Posterior cingulate gyrus (tissue), 11 donors: ENCODE measurements at regions not wholly inside any gene's neighbourhood (a gene's known extent, or its start where the extent isn't known, plus 50 kb on each side); places are given as distances from the start of the nearest gene placed in this dataset.
A peak's percentile ranks its signal among the peaks of the same experiment; 100 is the strongest.
"Not testable (repeated sequence)": the region's sequence is repeated elsewhere in the genome, so short reads cannot be mapped to it uniquely, and the experiment has no call there.

ENCODE experiments used
- DNase-seq, 10 donors: peaks; one replicate each; pipeline versions ENCODE4 v3.0.0 to v3.0.0-alpha.2; 2020 to 2021; ENCODE audit warnings: mixed read lengths in 3 of 10
- intact Hi-C: fragments of 100-400 bp; cut with DNase I; formaldehyde crosslinking; loops from one replicate; pipeline ENCODE4 v1.15.1; 2023

DNA sequence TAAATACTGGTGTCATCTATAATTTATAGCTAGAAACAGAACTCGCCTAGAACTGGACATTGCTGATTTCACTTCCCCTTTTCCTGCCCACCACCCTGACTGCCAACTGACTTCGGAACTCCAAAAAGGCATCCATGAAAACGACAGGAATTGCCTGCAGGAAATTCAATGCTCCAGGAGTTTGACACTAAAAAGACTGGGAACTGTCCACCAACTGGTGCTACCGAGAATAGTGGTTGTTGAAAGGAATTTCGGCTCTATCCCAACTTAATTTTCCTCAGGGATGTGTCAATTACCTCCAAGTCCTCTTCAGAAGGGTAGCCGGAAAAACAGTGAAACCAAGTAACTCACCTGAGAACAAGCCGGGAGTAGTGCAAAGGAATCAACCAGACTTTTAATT, 440.0 kb downstream of the PRELID2 start:
- DNase-seq, intact Hi-C loops: not testable (repeated sequence)

GRCh38 chr5:145393426-145393825, 441.7 kb downstream of the PRELID2 start:
- no peak for DNase-seq
- intact Hi-C loops = no loop called here

- intact Hi-C loops = no loop called here
- DNase-seq = no peak
Measured at GRCh38 chr5:145389047-145389446, 446.1 kb downstream of the PRELID2 start.

- intact Hi-C loops = no loop called here
- no peak for DNase-seq
Measured at GRCh38 chr5:145385276-145385675, 449.9 kb downstream of the PRELID2 start.

GRCh38 chr5:145378226-145378625, 456.9 kb downstream of the PRELID2 start:
- intact Hi-C loops = no loop called here

DNA sequence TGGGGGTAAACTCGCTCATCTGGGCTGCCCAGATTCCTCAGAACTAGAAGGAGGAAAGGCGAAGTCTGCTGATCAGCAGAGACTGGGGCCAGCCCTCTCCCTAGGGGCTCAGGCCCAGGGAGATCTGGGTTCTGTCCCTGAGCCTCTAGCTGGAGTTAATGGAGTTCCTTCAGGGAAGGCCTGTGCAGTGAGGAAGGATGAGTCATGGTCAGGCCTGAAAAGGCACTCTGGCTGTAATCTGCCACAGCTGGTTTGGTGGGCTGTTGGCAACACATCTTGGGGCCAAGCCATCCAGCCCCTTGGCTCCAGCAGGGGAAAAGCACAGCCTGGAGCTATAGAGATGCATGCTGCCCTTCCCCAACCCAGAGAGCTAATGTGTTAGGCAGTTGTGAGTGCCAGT, 459.6 kb downstream of the PRELID2 start:
- no peak for DNase-seq
- intact Hi-C loops = no loop called here

More at GRCh38 chr5:145378226-145378625, 456.9 kb downstream of the PRELID2 start:
- no peak for DNase-seq

GRCh38 chr5:145365464-145365863, 469.7 kb downstream of the PRELID2 start:
- intact Hi-C loops = no loop called here
- no peak for DNase-seq

DNA sequence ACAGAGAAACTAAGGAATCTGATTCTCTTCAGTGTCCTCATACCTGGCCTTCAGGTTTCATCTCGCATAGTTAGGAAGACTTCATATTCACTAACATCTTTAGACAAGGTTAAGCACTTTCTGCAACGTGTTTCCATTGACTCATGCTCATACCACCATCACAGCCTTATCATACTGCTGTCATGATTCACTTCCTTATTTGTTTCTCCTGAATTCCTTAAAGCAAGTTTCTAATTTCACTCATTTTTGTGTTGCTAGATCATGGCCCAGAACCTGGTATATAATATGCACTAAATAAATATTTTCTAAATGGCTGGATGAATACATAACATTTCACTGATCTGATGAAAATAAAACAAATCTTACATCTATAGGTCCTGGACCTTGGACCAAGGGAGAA, 472.9 kb downstream of the PRELID2 start:
- DNase-seq = no peak
- intact Hi-C loops = no loop called here

DNA sequence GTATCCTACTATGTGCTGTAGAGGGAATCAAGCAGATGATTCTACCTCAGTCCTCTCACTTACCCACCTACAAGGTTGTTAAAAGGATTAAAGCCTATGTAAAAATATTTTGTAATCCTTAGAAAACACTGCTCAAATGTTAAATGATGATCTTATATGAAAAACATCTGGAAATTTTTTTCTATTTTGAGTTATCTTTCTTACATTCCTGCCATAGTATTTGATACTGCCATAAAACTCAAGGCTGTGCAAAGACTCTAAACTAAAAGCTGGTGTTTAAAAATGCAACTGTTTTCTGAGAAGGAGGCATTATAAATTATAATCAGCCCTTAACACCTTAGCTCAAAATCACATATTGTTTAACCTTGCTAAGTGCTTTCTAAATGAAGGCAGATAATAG, 474.2 kb downstream of the PRELID2 start:
- DNase-seq = no peak
- intact Hi-C loops = no loop called here

DNA sequence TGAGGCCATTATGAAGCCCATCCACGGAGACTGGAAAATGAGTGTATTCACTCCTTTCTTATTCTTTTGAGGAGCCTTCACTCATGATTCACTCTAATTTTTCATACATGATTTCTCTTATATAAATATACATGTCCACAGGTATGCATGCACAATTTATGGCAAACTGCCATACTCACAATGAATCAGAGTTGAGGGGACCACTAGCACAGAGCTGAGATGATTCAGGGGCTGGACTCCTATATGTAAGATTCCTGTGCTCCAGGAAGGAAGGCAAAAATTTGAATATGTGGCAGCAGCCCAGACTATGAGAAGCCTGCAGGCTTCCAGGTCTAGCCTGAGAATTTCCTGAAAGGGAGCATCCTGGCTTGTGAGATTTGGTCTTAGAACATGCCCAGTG, 484.6 kb downstream of the PRELID2 start:
- no peak for DNase-seq
- intact Hi-C loops = no loop called here

DNA sequence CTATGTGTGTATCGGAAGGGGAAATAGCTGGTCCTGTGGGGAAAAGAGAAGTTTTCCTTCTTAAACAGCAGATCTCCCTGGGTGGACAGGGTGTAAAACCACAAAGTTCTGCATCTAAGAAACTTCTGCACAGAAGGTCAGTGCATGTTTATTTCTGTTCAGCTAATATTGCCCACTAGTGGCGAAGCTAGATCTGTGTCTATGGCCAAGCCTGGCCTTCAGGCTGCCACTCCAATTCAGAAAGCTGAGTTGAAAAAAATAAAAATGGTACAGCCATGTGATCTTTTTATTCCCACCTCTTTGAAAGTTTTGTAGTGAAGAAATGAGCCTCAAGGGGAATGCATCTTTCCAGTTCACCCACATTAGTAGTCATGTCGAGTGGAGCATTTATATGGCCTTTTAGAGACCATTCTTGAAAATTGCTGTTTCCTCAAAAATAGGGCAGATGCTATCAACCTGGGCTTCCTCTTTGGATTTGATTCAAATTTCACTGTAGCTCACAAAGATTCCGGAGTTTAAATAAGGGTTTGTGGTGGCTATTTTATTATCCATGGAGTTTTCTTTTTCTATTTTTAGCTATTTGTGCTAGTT, 488.0 kb downstream of the PRELID2 start:
- DNase-seq = peak in 1 of 10 donors; percentile 66
- intact Hi-C loops = loop anchor here (10.0 kb wide), 1 partner anchor 1142 kb away; no protein-coding TSS in a partner anchor

- DNase-seq = no peak
- intact Hi-C loops = loop anchor here (10.0 kb wide), 1 partner anchor 1141 kb away; no protein-coding TSS in a partner anchor
Measured at GRCh38 chr5:145345511-145346287, 489.4 kb downstream of the PRELID2 start.

- DNase-seq = no peak
- intact Hi-C loops = loop anchor here (10.0 kb wide), 1 partner anchor 1137 kb away; no protein-coding TSS in a partner anchor
Measured at GRCh38 chr5:145341842-145342241, 493.3 kb downstream of the PRELID2 start.

DNA sequence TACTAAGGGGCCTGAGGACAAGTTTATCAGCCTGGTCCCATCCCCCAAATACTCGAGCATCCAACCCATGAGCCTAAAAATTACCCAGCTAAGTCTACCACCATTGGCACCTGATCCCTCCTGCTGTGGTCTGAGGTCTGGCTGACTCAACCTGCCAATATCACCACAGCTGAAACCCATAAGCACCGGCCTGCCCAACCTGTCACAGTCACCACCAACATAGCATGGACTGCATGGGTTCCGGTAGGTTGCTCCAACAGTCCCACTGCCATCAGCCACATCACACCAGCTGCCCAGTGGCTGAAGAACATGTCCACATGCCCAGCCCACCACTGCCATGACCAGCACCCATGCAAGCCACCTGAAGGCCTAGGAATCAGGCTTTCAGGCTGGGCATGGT, 495.0 kb downstream of the PRELID2 start:
- DNase-seq = peak in 1 of 10 donors; percentile 27
- intact Hi-C loops = loop anchor here (10.0 kb wide), 1 partner anchor 1135 kb away; no protein-coding TSS in a partner anchor

DNA sequence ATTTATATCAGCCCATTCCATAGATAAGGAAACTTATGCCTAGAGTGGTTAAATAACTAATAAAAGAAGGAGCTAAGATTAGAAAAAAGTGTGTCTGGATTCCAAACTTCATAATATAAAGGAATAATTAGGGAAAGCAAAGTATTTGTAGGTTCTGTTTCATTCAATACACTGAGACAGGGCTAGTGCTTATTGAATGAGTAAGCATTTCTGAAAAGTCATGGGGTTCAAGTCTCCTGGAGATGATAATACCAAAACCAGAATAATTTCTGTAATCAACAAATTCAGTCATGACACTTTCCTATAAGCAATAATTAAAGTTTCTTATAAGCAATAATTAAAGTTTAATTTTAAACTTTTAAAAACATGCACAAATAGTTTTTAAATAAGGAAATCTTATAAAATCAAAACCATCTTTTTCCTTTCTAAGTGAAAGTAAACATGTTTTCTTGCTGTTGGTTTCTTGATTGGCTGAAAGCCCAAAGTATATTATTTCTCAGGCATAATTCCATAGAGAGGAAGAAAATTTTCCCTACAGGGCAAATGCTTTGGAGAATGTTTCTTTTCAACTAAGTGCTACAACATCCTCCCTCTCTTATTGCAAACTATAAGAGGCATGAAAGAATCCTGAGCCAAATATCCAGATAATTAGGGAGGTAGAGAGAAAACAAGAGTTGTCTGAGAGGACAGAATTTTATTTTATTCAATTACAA, 510.2 kb downstream of the PRELID2 start:
- DNase-seq = no peak
- intact Hi-C loops = no loop called here

GRCh38 chr5:145324101-145324500, 511.0 kb downstream of the PRELID2 start:
- no peak for DNase-seq
- intact Hi-C loops = no loop called here

DNA sequence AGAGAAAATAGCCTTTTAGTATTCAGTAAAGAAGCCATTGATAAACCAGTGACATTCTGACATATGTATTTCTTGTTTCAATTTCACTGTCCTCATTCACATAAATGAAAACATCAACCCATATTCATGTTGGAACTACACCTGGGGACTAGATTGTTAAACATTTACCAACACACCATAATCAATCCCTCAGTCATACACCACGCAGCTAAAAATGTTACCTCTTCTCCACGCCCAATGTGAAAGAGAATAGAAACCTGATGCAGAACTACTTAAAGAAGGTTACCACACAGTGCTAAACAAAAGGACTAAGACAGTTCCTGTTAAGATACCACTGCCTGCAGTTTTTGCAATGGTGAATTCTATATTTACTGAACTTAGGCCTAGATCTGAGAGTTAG, 518.9 kb downstream of the PRELID2 start:
- intact Hi-C loops = no loop called here
- no peak for DNase-seq

DNA sequence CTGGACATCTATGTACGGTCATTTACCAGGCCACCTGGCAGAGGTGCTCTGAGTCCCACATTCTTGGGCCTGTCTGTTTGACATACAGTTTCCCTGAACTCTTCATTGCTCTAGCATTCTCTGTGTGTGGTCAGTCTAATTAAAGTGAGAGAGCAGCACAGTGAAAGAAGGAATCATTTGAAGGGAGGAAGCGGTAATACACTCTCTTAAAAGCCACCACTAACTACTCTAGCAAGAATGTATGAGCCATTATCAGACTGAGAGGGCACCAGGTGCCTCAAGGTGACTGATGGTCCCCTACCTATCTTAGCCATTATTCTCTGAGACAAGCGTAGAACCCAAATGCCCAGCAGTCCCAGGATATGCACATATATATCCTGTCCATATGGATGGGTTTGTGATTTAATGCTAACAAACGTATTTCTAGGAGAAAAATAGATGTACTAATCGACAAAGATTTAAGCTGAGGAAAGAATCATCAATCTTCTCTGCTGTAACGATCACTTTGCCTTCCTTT, 527.2 kb downstream of the PRELID2 start:
- DNase-seq = no peak
- intact Hi-C loops = no loop called here

- no peak for DNase-seq
- intact Hi-C loops = no loop called here
Measured at GRCh38 chr5:145295236-145295835, 539.8 kb downstream of the PRELID2 start.

- DNase-seq = no peak
- intact Hi-C loops = no loop called here
Measured at GRCh38 chr5:145294331-145294730, 540.8 kb downstream of the PRELID2 start.

DNA sequence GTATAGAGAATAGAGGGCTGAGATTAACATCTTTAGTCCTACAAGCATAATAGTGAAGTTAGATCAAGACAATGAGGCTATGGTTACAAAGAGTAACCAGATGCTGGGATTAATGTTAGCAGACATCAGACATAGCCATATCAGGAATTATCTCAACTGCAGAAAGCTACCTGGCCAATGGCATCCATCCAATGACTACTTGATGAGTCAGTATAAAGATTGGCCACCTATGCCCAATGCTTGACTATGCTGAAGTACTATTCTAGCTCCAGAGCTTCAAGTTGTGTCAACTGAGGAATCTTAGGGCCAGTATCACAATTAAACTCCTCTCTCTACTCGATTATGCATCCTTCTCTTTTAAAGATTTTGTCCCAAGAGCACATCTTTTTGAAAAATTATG, 541.4 kb downstream of the PRELID2 start:
- DNase-seq = no peak
- intact Hi-C loops = no loop called here
